ENCODE measurements at regions not wholly inside any gene's neighbourhood (a gene's known extent, or its start where the extent isn't known, plus 50 kb on each side); places are given as distances from the start of the nearest gene placed in this dataset.

- no peak for DNase-seq
Measured at GRCh38 chr5:135217669-135218485, 181.2 kb downstream of the MACROH2A1 start.

GRCh38 chr5:135216471-135217343, 182.3 kb downstream of the MACROH2A1 start:
- no peak for DNase-seq

GRCh38 chr5:135215617-135216470, 181.8 kb upstream of the PITX1 start:
- no peak for DNase-seq

GRCh38 chr5:135214897-135215616, 181.0 kb upstream of the PITX1 start:
- DNase-seq: no peak

GRCh38 chr5:135213466-135214239, 179.6 kb upstream of the PITX1 start:
- DNase-seq: no peak

GRCh38 chr5:135213027-135213386, 179.0 kb upstream of the PITX1 start:
- no peak for DNase-seq

GRCh38 chr5:135212361-135213026, 178.5 kb upstream of the PITX1 start:
- DNase-seq: no peak

- no peak for DNase-seq
Measured at GRCh38 chr5:135211791-135212190, 177.8 kb upstream of the PITX1 start.

GRCh38 chr5:135211083-135211790, 177.2 kb upstream of the PITX1 start:
- no peak for DNase-seq

GRCh38 chr5:135210286-135211055, 176.4 kb upstream of the PITX1 start:
- DNase-seq: no peak

GRCh38 chr5:135208903-135209721, 175.1 kb upstream of the PITX1 start:
- DNase-seq: peak; percentile 45

GRCh38 chr5:135208555-135208902, 174.5 kb upstream of the PITX1 start:
- DNase-seq: no peak

GRCh38 chr5:135207866-135208265, 173.8 kb upstream of the PITX1 start:
- DNase-seq: no peak

GRCh38 chr5:135206862-135207261, 172.8 kb upstream of the PITX1 start:
- no peak for DNase-seq

GRCh38 chr5:135205632-135206349, 171.8 kb upstream of the PITX1 start:
- DNase-seq: no peak

- DNase-seq: no peak
Measured at GRCh38 chr5:135204151-135204600, 170.1 kb upstream of the PITX1 start.

GRCh38 chr5:135203593-135204036, 169.6 kb upstream of the PITX1 start:
- DNase-seq: peak; percentile 4

GRCh38 chr5:135203019-135203418, 169.0 kb upstream of the PITX1 start:
- DNase-seq: no peak

Measured in NCI-H1092 treated with DMSO at 0.1 percent for 48 hours (cell line).